ENCODE measurements at regions not wholly inside any gene's neighbourhood (a gene's known extent, or its start where the extent isn't known, plus 50 kb on each side); places are given as distances from the start of the nearest gene placed in this dataset.

DNA sequence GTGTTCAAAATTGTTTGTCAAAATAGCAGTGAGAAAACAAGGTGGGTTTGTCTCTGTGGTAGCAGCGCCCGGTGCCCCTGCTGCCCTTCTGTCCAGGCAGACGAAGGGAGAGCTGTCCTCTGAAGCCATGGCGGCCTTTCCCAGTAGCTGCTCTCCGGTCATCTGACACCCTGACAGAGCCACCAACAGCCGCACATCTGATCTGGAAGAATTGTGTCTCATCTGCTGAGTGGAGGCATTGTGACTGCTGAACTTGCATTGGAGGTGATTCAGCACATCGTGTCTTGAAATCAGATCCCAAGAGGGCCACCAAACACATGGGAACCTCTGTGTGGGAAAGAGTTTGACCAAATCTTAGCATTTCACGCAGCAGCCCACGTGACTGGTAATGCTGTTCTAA lies 337.6 kb upstream of the IRX1 start:
- no peaks in the 10 kb centered on the region for H3K4me1 Mint-ChIP-seq (ENCODE audit: low read depth)
- intact Hi-C loops (cut with micrococcal nuclease) = no loop called here
- H3K27ac Mint-ChIP-seq = no peak overlapping the region
- H3K36me3 Mint-ChIP-seq (ENCODE audit: low read depth) = no peaks in the 10 kb centered on the region
- H3K9me3 Mint-ChIP-seq = peaks cover 18% of the 10 kb centered on the region
- H3K27me3 Mint-ChIP-seq = no peaks in the 10 kb centered on the region
- no peak overlapping the region for H3K4me3 Mint-ChIP-seq

DNA sequence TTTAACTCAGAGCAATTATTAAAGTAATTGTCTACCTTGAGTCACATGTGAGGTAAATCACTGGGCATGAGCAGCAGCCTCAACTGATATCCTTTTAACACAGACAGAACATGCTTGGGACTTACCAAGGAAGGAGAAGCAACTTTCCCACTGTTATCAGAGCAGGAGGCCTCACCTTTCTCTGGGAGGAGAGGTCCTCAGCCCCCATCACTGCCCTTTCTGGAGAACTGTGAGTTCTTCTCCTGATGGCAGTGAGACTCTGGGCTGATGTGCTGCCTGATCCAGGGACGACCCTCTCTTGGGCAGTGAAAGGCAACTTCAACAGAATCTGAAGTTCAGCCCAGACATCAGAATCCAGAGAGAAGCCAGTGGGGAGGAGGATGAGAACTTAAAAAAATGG lies 343.4 kb upstream of the IRX1 start:
- Mint-ChIP-seq H3K4me1 (ENCODE audit: low read depth) (no peaks in the 10 kb centered on the region), H3K36me3 (ENCODE audit: low read depth) (no peaks in the 10 kb centered on the region), H3K27me3 (no peaks in the 10 kb centered on the region), H3K27ac (no peak overlapping the region), H3K4me3 (no peak overlapping the region), H3K9me3 (peaks cover 31% of the 10 kb centered on the region)
- intact Hi-C loops (cut with micrococcal nuclease) = no loop called here

DNA sequence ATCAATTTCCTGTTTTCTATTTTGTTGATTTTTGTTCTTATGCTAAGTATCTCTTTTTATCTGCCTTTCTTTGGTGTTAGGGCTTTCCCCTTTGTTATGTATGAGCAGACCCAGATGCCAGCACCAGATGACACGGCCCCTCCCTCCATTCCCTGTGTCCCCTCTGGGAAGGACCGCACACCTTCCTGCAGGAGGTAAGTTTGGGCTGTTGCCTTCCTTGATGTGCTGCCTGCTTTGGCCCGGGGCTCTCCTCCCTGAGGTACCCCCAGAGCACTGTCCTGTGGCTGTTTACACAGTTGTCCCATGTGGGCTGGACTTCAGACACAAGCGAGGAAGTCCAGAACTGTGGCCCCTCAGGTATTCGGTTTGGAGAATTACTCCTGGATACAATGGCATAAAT lies 343.8 kb upstream of the IRX1 start:
- no peaks in the 10 kb centered on the region for H3K27me3 Mint-ChIP-seq
- no peaks in the 10 kb centered on the region for H3K36me3 Mint-ChIP-seq (ENCODE audit: low read depth)
- H3K4me1 Mint-ChIP-seq (ENCODE audit: low read depth) = no peaks in the 10 kb centered on the region
- peaks cover 31% of the 10 kb centered on the region for H3K9me3 Mint-ChIP-seq
- H3K27ac Mint-ChIP-seq = no peak overlapping the region
- H3K4me3 Mint-ChIP-seq = no peak overlapping the region
- intact Hi-C loops (cut with micrococcal nuclease) = no loop called here

DNA sequence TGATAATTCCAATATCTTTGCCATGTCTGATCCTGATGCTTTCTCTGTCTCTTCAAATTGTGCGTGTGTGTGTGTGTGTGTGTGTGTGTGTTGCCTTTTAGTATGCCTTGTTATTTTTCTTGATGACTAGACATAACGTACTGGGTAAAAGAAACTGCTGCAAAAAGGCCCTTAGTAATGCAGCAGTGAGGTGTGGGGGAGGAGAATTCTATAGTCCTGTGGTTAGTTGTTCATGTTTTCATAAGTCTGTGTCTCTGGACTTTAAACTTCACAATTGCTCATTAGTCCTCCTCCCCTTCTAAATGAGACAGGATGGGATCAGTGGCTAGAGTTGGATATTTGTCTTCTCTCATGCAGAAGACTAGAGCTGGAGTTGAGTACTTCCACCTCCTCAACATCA lies 346.2 kb upstream of the IRX1 start:
- H3K9me3 Mint-ChIP-seq = peaks cover 31% of the 10 kb centered on the region
- intact Hi-C loops (cut with micrococcal nuclease) = no loop called here
- H3K4me1 Mint-ChIP-seq (ENCODE audit: low read depth) = no peaks in the 10 kb centered on the region
- no peaks in the 10 kb centered on the region for H3K27me3 Mint-ChIP-seq
- H3K27ac Mint-ChIP-seq = no peak overlapping the region
- H3K36me3 Mint-ChIP-seq (ENCODE audit: low read depth) = no peaks in the 10 kb centered on the region
- no peak overlapping the region for H3K4me3 Mint-ChIP-seq

DNA sequence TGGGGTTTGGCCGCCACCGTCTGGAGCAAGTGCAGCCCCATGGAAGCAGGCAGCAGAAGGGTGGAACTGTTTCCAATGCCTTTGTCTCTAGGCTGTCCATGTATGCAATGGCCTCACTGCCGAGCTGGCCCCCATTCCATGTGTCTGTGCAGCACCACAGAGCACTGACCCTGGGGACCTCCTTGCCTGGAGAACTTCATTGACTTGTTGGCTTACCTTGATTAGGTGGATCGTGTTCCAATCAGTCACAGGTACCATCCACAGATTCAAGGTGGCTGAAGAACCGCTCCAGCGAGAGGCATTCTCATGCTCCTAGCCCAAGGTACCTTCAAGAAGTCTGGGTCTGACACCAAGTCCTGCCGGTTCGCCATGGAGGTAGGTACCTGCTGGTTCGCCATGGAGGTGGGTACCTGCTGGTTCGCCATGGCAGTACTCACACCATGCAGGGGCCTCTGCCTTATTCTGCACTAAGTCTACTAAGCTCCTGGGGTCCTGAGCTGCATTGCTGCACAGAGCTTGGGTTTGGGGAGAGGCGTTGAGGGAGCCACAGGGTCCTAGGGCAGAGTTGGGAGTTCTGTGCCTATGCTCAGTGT lies 358.3 kb upstream of the IRX1 start:
- H3K4me3 Mint-ChIP-seq = no peak overlapping the region
- no peaks in the 10 kb centered on the region for H3K27me3 Mint-ChIP-seq
- H3K4me1 Mint-ChIP-seq (ENCODE audit: low read depth) = no peaks in the 10 kb centered on the region
- H3K27ac Mint-ChIP-seq = no peak overlapping the region
- H3K9me3 Mint-ChIP-seq = peaks cover 53% of the 10 kb centered on the region
- no peaks in the 10 kb centered on the region for H3K36me3 Mint-ChIP-seq (ENCODE audit: low read depth)
- intact Hi-C loops (cut with micrococcal nuclease) = no loop called here

DNA sequence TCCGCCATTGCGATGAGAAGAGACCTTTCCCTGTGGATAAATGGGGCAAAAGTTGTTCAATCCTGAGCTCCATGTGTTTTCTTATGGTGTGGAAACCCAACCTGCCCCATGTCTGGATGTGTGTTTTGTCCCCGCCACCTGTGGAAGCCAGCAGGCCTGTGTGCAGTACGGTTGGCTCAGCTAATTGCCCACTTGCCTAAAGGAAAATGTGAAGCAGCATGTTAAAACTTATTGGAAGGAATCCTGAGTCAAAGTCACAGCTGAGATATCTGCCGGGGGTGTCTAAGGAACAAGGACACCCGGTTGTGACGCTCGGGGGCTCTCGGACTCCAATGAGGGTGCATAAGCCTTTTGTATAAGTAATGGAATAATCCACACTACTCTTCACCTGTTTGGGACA lies 361.1 kb upstream of the IRX1 start:
- no peak overlapping the region for H3K27ac Mint-ChIP-seq
- H3K4me3 Mint-ChIP-seq = no peak overlapping the region
- no peaks in the 10 kb centered on the region for H3K27me3 Mint-ChIP-seq
- intact Hi-C loops (cut with micrococcal nuclease) = no loop called here
- no peaks in the 10 kb centered on the region for H3K36me3 Mint-ChIP-seq (ENCODE audit: low read depth)
- no peaks in the 10 kb centered on the region for H3K4me1 Mint-ChIP-seq (ENCODE audit: low read depth)
- H3K9me3 Mint-ChIP-seq = peaks cover 48% of the 10 kb centered on the region

DNA sequence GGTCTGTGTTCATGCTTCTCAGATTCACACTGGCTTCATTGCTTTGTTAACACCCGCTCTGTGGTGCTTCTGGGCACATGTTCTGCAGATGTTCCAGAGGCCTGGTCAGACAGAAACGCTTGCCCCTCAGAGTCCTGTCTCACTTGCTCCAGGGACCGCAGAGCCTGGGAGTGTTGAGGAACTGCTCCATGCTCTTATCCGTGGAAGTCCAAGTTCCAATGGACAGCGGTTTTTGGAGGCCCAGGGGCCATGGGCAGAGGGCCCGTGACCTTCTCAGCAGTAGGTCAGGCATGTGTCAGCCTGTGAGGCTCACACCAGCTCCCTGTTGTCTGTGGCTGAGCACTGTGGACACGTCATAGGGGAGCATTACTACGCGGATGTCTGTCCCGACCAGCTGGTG lies 364.7 kb upstream of the IRX1 start:
- H3K4me3 Mint-ChIP-seq = no peak overlapping the region
- H3K9me3 Mint-ChIP-seq = peaks cover 15% of the 10 kb centered on the region
- no peaks in the 10 kb centered on the region for H3K36me3 Mint-ChIP-seq (ENCODE audit: low read depth)
- no peaks in the 10 kb centered on the region for H3K4me1 Mint-ChIP-seq (ENCODE audit: low read depth)
- H3K27ac Mint-ChIP-seq = no peak overlapping the region
- intact Hi-C loops (cut with micrococcal nuclease) = no loop called here
- no peaks in the 10 kb centered on the region for H3K27me3 Mint-ChIP-seq

DNA sequence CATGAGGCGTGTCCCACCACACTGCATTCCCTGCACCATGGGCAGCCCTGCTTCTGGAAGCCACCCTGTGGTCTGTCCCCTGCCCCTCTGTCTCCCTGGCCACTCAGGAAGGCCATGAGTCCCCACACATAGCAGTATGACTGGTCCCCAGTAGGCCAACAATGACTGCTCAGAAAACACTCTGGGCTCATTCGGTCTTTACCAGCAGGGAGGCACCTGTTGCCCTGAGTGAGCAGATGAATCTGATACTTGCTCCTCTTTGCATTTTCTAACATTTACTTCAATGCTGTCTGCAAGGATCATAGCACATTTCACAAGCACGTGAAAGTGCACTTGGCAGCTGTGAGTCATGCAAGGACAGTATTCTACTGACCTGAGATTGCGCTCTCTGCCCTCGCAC lies 365.4 kb upstream of the IRX1 start:
- Mint-ChIP-seq H3K4me3 (no peak overlapping the region), H3K27me3 (no peaks in the 10 kb centered on the region), H3K4me1 (ENCODE audit: low read depth) (no peaks in the 10 kb centered on the region), H3K36me3 (ENCODE audit: low read depth) (no peaks in the 10 kb centered on the region), H3K27ac (no peak overlapping the region), H3K9me3 (peaks cover 8% of the 10 kb centered on the region)
- intact Hi-C loops (cut with micrococcal nuclease) = no loop called here

DNA sequence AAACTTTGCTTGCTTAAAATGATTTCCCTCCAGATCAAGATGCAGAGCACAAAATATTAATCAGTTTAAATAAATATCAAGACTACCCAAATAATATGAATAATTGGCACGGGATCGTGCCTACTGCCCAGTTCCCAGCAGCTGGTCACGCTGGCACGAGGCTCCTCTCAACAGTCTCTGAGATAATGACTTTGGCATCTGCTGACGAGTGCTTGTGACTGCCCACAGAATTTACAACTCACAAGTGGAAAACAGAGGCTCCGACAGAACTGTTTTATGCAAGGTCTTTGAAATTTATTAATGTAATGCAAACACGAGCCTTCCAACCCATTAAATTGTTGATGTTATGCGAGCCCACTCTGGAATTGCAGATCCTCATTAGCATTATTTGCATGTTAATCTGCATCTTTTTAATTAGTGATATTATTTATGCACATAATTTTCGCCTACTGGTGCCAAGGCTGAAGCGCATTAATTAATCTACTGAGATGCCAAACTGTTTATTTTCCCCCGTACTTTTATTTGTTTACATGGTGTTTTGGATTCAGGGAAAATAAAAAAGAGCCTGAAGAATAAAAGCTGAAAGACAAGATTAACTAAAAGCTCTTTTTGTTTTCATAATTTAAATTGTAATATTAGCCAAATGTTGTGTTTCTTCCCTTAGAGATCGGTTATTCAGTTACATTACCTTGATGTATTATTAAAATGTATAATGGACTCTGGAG lies 369.3 kb upstream of the IRX1 start:
- H3K27ac Mint-ChIP-seq = no peak overlapping the region
- no peaks in the 10 kb centered on the region for H3K27me3 Mint-ChIP-seq
- no peak overlapping the region for H3K4me3 Mint-ChIP-seq
- H3K4me1 Mint-ChIP-seq (ENCODE audit: low read depth) = no peaks in the 10 kb centered on the region
- no peaks in the 10 kb centered on the region for H3K36me3 Mint-ChIP-seq (ENCODE audit: low read depth)
- no peaks in the 10 kb centered on the region for H3K9me3 Mint-ChIP-seq
- intact Hi-C loops (cut with micrococcal nuclease) = no loop called here

DNA sequence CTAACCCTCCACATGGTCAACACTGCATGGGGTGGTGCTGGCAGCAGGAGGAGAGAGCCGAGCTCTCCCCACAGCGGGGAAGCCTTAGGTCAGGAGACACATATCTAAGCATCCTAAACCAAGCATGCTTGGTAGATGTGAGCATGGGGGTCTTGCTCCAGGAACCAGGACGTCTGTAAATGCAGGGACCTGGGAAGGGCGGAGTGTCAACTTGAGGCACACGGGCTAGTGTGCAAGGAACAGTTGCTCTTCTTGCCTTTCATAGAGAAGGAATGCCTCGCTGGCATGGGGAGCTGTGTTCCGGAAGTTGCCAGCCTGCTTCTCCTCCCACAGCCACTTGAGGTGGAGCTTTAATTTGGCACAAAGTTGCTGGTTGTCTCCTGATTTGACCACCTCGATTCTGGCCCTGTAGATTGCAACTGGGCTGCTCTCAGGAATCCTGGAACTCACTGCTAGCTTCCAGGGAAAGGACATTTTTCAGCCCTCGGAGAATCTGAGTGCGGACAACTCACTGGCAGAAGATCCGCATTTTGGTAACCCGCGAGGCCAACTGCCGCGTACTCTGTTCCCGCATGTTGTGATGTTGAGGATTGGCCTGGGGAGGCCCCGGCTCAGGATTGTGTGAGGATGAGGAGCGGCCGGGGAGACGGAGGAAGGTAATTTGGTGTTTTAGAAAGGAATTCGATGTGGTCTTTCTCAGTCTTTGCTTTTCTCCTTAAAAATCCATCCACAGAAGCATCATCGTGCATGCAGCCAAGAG lies 370.3 kb upstream of the IRX1 start:
- Mint-ChIP-seq H3K4me1 (ENCODE audit: low read depth) (no peaks in the 10 kb centered on the region), H3K9me3 (no peaks in the 10 kb centered on the region), H3K4me3 (no peak overlapping the region), H3K27me3 (no peaks in the 10 kb centered on the region), H3K36me3 (ENCODE audit: low read depth) (no peaks in the 10 kb centered on the region), H3K27ac (no peak overlapping the region)
- intact Hi-C loops (cut with micrococcal nuclease) = no loop called here

DNA sequence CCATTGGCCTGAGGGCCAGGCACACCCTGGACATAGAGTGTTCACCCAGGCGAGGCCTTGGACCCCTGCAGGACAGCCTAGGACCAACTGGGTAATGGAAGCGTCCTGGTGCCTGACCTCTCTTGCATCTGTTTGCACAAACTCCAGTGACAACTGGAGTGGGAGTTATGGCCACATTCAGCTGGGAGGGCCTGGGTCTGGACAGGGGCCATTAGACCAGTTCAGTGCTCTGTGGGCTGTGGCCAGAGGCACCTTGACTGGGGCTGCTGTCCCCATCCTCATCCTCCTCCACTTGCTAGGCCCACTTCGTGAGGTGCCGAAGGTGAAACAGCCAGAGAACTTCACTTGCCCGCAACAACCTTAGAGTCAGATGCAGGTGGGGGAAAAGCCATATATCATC lies 372.7 kb upstream of the IRX1 start:
- H3K27ac Mint-ChIP-seq = no peak overlapping the region
- H3K4me3 Mint-ChIP-seq = no peak overlapping the region
- H3K27me3 Mint-ChIP-seq = no peaks in the 10 kb centered on the region
- no peaks in the 10 kb centered on the region for H3K4me1 Mint-ChIP-seq (ENCODE audit: low read depth)
- no peaks in the 10 kb centered on the region for H3K9me3 Mint-ChIP-seq
- intact Hi-C loops (cut with micrococcal nuclease) = no loop called here
- no peaks in the 10 kb centered on the region for H3K36me3 Mint-ChIP-seq (ENCODE audit: low read depth)

DNA sequence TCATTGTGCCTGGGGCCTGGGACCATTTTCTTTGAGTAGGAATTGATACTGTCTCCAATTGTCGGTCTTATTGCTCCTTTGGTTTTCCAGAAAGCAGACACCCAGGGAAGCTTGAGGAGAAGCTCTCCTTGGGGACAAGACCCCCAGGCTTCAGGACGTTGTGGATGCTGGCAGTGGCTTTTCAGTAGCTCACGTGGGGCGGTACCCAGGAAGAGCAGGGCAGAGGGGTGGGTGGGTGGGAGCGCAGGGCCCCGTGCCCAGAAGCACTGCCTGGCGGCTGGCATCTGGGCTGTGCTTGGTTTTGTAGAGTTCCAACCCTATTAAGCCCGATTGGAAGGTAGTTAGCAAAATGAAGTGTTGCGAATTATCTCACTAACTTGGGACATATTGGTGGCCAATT lies 374.2 kb upstream of the IRX1 start:
- no peaks in the 10 kb centered on the region for H3K4me1 Mint-ChIP-seq (ENCODE audit: low read depth)
- intact Hi-C loops (cut with micrococcal nuclease) = no loop called here
- H3K36me3 Mint-ChIP-seq (ENCODE audit: low read depth) = no peaks in the 10 kb centered on the region
- H3K4me3 Mint-ChIP-seq = no peak overlapping the region
- H3K27me3 Mint-ChIP-seq = no peaks in the 10 kb centered on the region
- no peak overlapping the region for H3K27ac Mint-ChIP-seq
- H3K9me3 Mint-ChIP-seq = no peaks in the 10 kb centered on the region

DNA sequence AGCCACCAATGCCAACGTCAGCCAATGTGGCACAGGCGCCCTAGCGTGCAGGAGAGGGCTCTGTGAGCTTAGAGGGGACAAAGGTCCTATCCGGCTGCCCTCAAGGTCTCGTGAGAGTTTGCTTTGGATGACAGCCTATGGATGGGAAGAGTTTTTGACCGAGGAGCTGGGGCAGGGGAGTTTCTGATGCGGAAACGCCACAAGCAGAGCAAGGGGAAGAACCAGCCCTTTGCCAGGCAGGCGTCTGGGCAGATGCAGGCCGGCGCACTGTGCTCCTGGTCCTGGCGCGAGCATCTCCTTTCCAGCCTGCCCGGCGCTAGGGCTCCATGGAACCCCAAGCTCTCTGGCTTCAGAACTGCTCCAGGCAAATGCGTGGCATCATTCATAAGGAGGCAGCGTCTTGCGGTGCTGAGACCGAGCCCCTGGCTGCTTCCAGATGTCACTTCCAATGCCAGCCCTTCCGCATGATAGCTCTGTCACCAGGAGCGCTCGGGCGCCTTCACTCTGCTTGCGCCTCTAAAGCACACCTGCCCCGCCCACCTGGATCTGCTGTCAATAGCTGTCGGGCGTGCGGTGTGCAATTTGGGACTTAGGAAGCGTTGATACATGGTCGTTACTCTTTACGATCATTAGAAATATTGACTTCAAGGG lies 374.9 kb upstream of the IRX1 start:
- H3K27ac Mint-ChIP-seq = no peak overlapping the region
- intact Hi-C loops (cut with micrococcal nuclease) = no loop called here
- H3K9me3 Mint-ChIP-seq = no peaks in the 10 kb centered on the region
- no peaks in the 10 kb centered on the region for H3K4me1 Mint-ChIP-seq (ENCODE audit: low read depth)
- H3K27me3 Mint-ChIP-seq = no peaks in the 10 kb centered on the region
- H3K4me3 Mint-ChIP-seq = no peak overlapping the region
- H3K36me3 Mint-ChIP-seq (ENCODE audit: low read depth) = no peaks in the 10 kb centered on the region

DNA sequence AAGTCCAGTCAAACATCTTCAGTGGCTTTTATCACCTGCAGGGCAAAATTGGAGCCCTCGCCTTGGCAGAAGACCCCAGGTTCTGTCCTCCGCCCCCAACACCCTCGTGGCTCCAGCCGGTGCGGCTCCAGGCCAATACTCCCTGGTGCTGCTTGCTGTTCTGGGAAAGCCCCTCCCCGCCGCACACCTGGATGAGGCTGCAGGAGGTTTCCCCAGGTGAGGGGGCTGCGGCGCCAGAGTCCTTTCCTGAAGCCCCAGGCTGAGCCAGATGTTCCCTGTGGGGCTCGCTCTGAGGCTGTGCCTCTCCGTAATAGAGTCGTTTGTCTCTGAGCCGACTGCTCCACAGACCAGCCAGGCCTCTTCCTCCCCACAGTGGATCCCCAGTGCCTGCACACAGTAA lies 375.4 kb upstream of the IRX1 start:
- intact Hi-C loops (cut with micrococcal nuclease) = no loop called here
- H3K4me3 Mint-ChIP-seq = no peak overlapping the region
- H3K36me3 Mint-ChIP-seq (ENCODE audit: low read depth) = no peaks in the 10 kb centered on the region
- no peaks in the 10 kb centered on the region for H3K9me3 Mint-ChIP-seq
- no peak overlapping the region for H3K27ac Mint-ChIP-seq
- no peaks in the 10 kb centered on the region for H3K27me3 Mint-ChIP-seq
- no peaks in the 10 kb centered on the region for H3K4me1 Mint-ChIP-seq (ENCODE audit: low read depth)
